Astrocyte (in vitro differentiated cells and primary cell): ENCODE measurements at regions not wholly inside any gene's neighbourhood (a gene's known extent, or its start where the extent isn't known, plus 50 kb on each side); places are given as distances from the start of the nearest gene placed in this dataset.

Source experiments
- DNase-seq: peaks from one replicate; pipeline ENCODE4 v3.0.0-alpha.2; 2010; ENCODE audit warnings: low read depth
- FAIRE-seq: peaks from 2 replicates; lab custom pipeline; 2011; peaks lifted over from hg19 to GRCh38; lab: Jason Lieb, UNC
- H2AFZ ChIP-seq: 2 replicates; pipeline ENCODE4 v1.6.0; 2012; ENCODE audit warnings: low read depth, low read length, inconsistent platforms
- H3K27ac ChIP-seq: 2 replicates; pipeline ENCODE4 v1.5.1; 2011; ENCODE audit warnings: low read depth, low read length, inconsistent platforms
- H3K27me3 ChIP-seq: 2 replicates; pipeline ENCODE4 v1.6.0; 2011; ENCODE audit warnings: low read length, inconsistent platforms; ENCODE audit not compliant: insufficient read depth
- H3K36me3 ChIP-seq: 2 replicates; pipeline ENCODE4 v1.5.1; 2011; ENCODE audit warnings: low read length, inconsistent platforms; ENCODE audit not compliant: insufficient read depth
- H3K4me1 ChIP-seq: 2 replicates; pipeline ENCODE4 v1.5.1; 2011; ENCODE audit warnings: low read length, inconsistent platforms; ENCODE audit not compliant: insufficient read depth
- H3K4me2 ChIP-seq: 2 replicates; pipeline ENCODE4 v1.6.0; 2012; ENCODE audit warnings: low read length, inconsistent platforms
- H3K4me3 ChIP-seq: 2 replicates; pipeline ENCODE4 v1.5.1; 2011; ENCODE audit warnings: low read depth, mild to moderate bottlenecking, low read length, inconsistent platforms; ENCODE audit not compliant: insufficient read depth
- H3K79me2 ChIP-seq: 2 replicates; pipeline ENCODE4 v1.6.0; 2012; ENCODE audit warnings: mild to moderate bottlenecking, low read length, inconsistent platforms; ENCODE audit not compliant: insufficient read depth
- H3K9ac ChIP-seq: 2 replicates; pipeline ENCODE4 v1.6.0; 2012; ENCODE audit warnings: mild to moderate bottlenecking, low read length, inconsistent platforms
- H3K9me3 ChIP-seq: 2 replicates; pipeline ENCODE4 v1.5.1; 2012; ENCODE audit warnings: low read depth, mild to moderate bottlenecking, low read length, inconsistent platforms; ENCODE audit not compliant: insufficient read depth
- H4K20me1 ChIP-seq: 2 replicates; pipeline ENCODE4 v1.6.0; 2012; ENCODE audit warnings: low read length, inconsistent platforms; ENCODE audit not compliant: insufficient read depth
- H3K27ac Mint-ChIP-seq: one replicate; pipeline ENCODE4 v1.8.0; 2021; ENCODE audit warnings: mild to moderate bottlenecking, mixed read lengths; ENCODE audit not compliant: unreplicated experiment
- H3K27me3 Mint-ChIP-seq: one replicate; pipeline ENCODE4 v1.8.0; 2021; ENCODE audit warnings: low read depth, mixed read lengths; ENCODE audit not compliant: unreplicated experiment
- H3K36me3 Mint-ChIP-seq: one replicate; pipeline ENCODE4 v1.8.0; 2021; ENCODE audit warnings: low read depth, mixed read lengths; ENCODE audit not compliant: unreplicated experiment
- H3K4me1 Mint-ChIP-seq: one replicate; pipeline ENCODE4 v1.8.0; 2021; ENCODE audit warnings: low read depth, mixed read lengths; ENCODE audit not compliant: unreplicated experiment
- H3K4me3 Mint-ChIP-seq: one replicate; pipeline ENCODE4 v1.8.0; 2021; ENCODE audit warnings: mild to moderate bottlenecking, moderate library complexity, mixed read lengths; ENCODE audit not compliant: unreplicated experiment
- H3K9me3 Mint-ChIP-seq: one replicate; pipeline ENCODE4 v1.8.0; 2021; ENCODE audit warnings: mild to moderate bottlenecking, mixed read lengths; ENCODE audit not compliant: unreplicated experiment
- CTCF ChIP-seq: IDR thresholded peaks from 2 replicates; pipeline ENCODE4 v1.5.1; 2011; ENCODE audit warnings: low read depth, mild to moderate bottlenecking, inconsistent platforms, low read length, moderate library complexity; ENCODE audit not compliant: insufficient read depth
- EZH2 ChIP-seq: IDR thresholded peaks from 2 replicates; pipeline ENCODE4 v1.6.1; 2012; ENCODE audit warnings: mild to moderate bottlenecking, low read length, inconsistent platforms; ENCODE audit not compliant: insufficient read depth

GRCh38 chr3:88775026-88775690 is 332.3 kb upstream of the EPHA3 start:
- Histone ChIP-seq H2AFZ (no peak overlapping the region), H3K9me3 (no peaks in the 10 kb centered on the region), H3K4me3 (no peak overlapping the region), H3K79me2 (no peaks in the 10 kb centered on the region), H3K36me3 (no peaks in the 10 kb centered on the region), H3K9ac (no peak overlapping the region), H4K20me1 (no peaks in the 10 kb centered on the region), H3K27me3 (no peaks in the 10 kb centered on the region), H3K4me2 (no peak overlapping the region), H3K27ac (no peak overlapping the region), H3K4me1 (no peaks in the 10 kb centered on the region)
- no peak for TF ChIP-seq EZH2
- TF ChIP-seq CTCF = no peak
- no peaks in the 10 kb centered on the region for H3K27me3 Mint-ChIP-seq
- H3K9me3 Mint-ChIP-seq = peaks cover 8% of the 10 kb centered on the region
- no peak for DNase-seq
- no peak for FAIRE-seq
- H3K4me3 Mint-ChIP-seq = no peak overlapping the region
- no peaks in the 10 kb centered on the region for H3K4me1 Mint-ChIP-seq
- H3K27ac Mint-ChIP-seq = no peak overlapping the region
- H3K36me3 Mint-ChIP-seq = no peaks in the 10 kb centered on the region

- Histone ChIP-seq H3K9ac (no peak overlapping the region), H4K20me1 (no peaks in the 10 kb centered on the region), H3K79me2 (no peaks in the 10 kb centered on the region), H3K9me3 (no peaks in the 10 kb centered on the region), H2AFZ (no peak overlapping the region), H3K27me3 (no peaks in the 10 kb centered on the region), H3K4me3 (no peak overlapping the region), H3K36me3 (no peaks in the 10 kb centered on the region), H3K4me1 (no peaks in the 10 kb centered on the region), H3K27ac (no peak overlapping the region), H3K4me2 (no peak overlapping the region)
- DNase-seq (no peak), FAIRE-seq (no peak)
- Mint-ChIP-seq H3K36me3 (no peaks in the 10 kb centered on the region), H3K4me3 (no peak overlapping the region), H3K27ac (no peak overlapping the region), H3K27me3 (no peaks in the 10 kb centered on the region), H3K9me3 (peaks cover 8% of the 10 kb centered on the region), H3K4me1 (no peaks in the 10 kb centered on the region)
- TF ChIP-seq CTCF = no peak
- no peak for TF ChIP-seq EZH2
These were observed 327.9 kb upstream of the EPHA3 start for GRCh38 chr3:88779482-88779881.

DNA sequence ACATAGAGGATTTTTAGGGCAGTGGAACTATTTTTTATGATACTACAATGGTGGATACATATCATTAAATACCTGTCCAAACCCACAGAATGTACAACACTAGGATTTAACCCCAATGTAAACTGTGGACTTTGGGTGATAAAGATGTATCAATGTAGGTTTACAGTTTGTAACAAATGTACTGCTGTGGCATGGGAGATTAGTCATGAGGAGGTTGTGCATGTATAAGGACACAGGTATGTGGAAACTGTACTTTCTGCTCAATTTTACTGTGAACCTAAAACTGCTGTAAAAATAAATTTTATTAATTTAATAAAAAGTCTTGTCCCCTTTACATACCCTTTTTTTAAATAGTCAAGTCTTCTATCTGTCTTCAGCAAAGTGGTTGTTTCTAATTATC is 322.5 kb upstream of the EPHA3 start:
- Mint-ChIP-seq H3K4me3 (no peak overlapping the region), H3K27me3 (no peaks in the 10 kb centered on the region), H3K27ac (no peak overlapping the region), H3K9me3 (peaks cover 8% of the 10 kb centered on the region), H3K4me1 (no peaks in the 10 kb centered on the region), H3K36me3 (no peaks in the 10 kb centered on the region)
- no peaks in the 10 kb centered on the region for H3K36me3 ChIP-seq
- DNase-seq (no peak), FAIRE-seq (no peak)
- no peak overlapping the region for H3K9ac ChIP-seq
- no peaks in the 10 kb centered on the region for H3K27me3 ChIP-seq
- H4K20me1 ChIP-seq = no peaks in the 10 kb centered on the region
- H3K9me3 ChIP-seq = no peaks in the 10 kb centered on the region
- H2AFZ ChIP-seq = no peak overlapping the region
- no peak overlapping the region for H3K4me2 ChIP-seq
- H3K27ac ChIP-seq = no peak overlapping the region
- no peaks in the 10 kb centered on the region for H3K4me1 ChIP-seq
- H3K79me2 ChIP-seq = no peaks in the 10 kb centered on the region
- TF ChIP-seq EZH2 (no peak), CTCF (no peak)
- H3K4me3 ChIP-seq = no peak overlapping the region
